Left lung (tissue), 4 donors: ENCODE measurements at regions not wholly inside any gene's neighbourhood (a gene's known extent, or its start where the extent isn't known, plus 50 kb on each side); places are given as distances from the start of the nearest gene placed in this dataset.

Experiments used
- ATAC-seq: fragments of 200-7000 bp; cut with Tn5 transposase; one replicate; pipeline ENCODE4 v1.9.1; 2020; ENCODE audit warnings: moderate library complexity
- DNase-seq, 4 donors: peaks; one replicate each; pipeline ENCODE4 v3.0.0-alpha.2; 2013 to 2020
- H3K27ac ChIP-seq, 2 donors: fragments of 200-600 bp; sonication (generic) in 1 of 2; one replicate each; pipeline versions ENCODE4 v1.5.0 to v1.8.0; 2020 to 2021
- H3K27me3 ChIP-seq, 2 donors: fragments of 200-600 bp; sonication (generic) in 1 of 2; one replicate each; pipeline versions ENCODE4 v1.5.0 to v1.8.0; 2020 to 2021
- H3K36me3 ChIP-seq, 2 donors: fragments of 200-600 bp; sonication (generic) in 1 of 2; one replicate each; pipeline versions ENCODE4 v1.5.0 to v1.8.0; 2020 to 2021
- H3K4me1 ChIP-seq, 2 donors: fragments of 200-600 bp; one replicate each; pipeline ENCODE4 v1.8.0; 2021
- H3K4me3 ChIP-seq, 2 donors: fragments of 200-600 bp; sonication (generic) in 1 of 2; one replicate each; pipeline versions ENCODE4 v1.5.0 to v1.8.0; 2020 to 2021; ENCODE audit warnings: mild to moderate bottlenecking in 1 of 2
- H3K9me3 ChIP-seq, 2 donors: fragments of 200-600 bp; sonication (generic) in 1 of 2; one replicate each; pipeline versions ENCODE4 v1.5.0 to v1.8.0; 2020 to 2021
- CTCF ChIP-seq, 2 donors: fragments of 200-600 bp; sonication (generic) in 1 of 2; IDR thresholded peaks; one replicate each; pipeline versions ENCODE4 v1.5.0 to v1.8.0; 2021; ENCODE audit warnings: antibody characterized with exemption in 2 of 2
- intact Hi-C, 2 donors: fragments of 100-400 bp; cut with DNase I; formaldehyde crosslinking; loops; one replicate each; pipeline versions ENCODE4 v1.11.2 to v1.14.2; 2022
- donor health status: DM: no; HTN: yes; CAD: no.
- donor health status: DM: no; HTN: no; CAD: no.

DNA sequence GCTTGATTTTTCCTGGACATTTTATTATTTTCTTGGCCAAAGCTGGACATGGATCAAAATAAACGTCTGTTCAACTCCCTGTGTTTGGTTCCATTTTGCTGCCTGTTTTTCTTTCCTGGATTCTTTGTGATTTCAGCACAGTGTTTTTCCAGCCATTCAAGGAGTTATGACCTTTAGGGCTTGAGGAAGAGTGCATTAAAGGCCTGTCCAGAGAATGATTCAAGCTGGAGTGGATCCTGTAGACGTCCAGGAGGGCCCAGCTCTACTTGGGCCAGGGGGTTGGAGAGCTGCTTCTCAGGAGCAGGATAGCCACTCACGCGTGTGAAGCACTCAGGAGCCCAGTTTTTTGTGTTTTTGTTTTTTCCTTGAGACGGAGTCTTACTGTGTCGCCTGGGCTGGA is 56.5 kb upstream of the IER3 start:
- no peaks in the 10 kb centered on the region for H3K27me3 ChIP-seq
- no peak for TF ChIP-seq CTCF (IDR thresholded peaks at IDR 0.05)
- H3K4me1 ChIP-seq = peaks cover 0 to 25% of the 10 kb centered on the region in 2 donors
- H3K27ac ChIP-seq = peak overlapping the region in 1 of 2 donors; percentile 48
- H3K9me3 ChIP-seq = no peaks in the 10 kb centered on the region
- DNase-seq = no peak
- no peak overlapping the region for H3K4me3 ChIP-seq
- no peaks in the 10 kb centered on the region for H3K36me3 ChIP-seq
- ATAC-seq = peak; percentile 57
- intact Hi-C loops = no loop called here

GRCh38 chr6:30799210-30799609 is 54.9 kb upstream of the IER3 start:
- Histone ChIP-seq H3K36me3 (no peaks in the 10 kb centered on the region), H3K9me3 (no peaks in the 10 kb centered on the region), H3K4me3 (no peak overlapping the region), H3K27ac (peak overlapping the region; percentile 5 to 31), H3K4me1 (peaks cover 0 to 32% of the 10 kb centered on the region in 2 donors), H3K27me3 (no peaks in the 10 kb centered on the region)
- no peak for TF ChIP-seq CTCF (IDR thresholded peaks at IDR 0.05)
- ATAC-seq (no peak), DNase-seq (no peak)
- intact Hi-C loops = no loop called here

DNA sequence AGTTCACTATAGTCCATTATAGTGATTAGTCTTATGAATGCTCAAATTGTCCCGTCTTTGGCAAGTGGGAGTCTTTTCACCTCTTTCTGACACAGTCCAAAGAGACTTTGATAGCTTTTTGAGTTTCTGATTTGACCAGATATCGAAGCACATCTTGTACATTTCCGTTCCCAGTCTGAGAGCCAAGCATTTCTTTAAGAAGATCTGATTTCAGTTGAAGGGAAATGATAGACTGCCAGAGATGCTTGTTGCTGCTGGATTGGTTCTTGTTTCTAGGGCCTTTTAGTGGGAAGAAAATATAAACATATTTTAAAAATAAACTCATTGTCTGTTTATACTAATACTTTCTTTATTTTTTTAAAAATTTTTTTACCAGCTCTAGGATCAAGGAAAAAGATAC is 54.1 kb upstream of the IER3 start:
- H3K27me3 ChIP-seq = no peaks in the 10 kb centered on the region
- intact Hi-C loops = no loop called here
- H3K4me1 ChIP-seq = peaks cover 5 to 40% of the 10 kb centered on the region in 2 donors
- DNase-seq (peak in 1 of 4 donors; percentile 67), ATAC-seq (no peak)
- peak overlapping the region in 1 of 2 donors; percentile 31 for H3K27ac ChIP-seq
- no peak for TF ChIP-seq CTCF (IDR thresholded peaks at IDR 0.05)
- H3K4me3 ChIP-seq = no peak overlapping the region
- no peaks in the 10 kb centered on the region for H3K36me3 ChIP-seq
- no peaks in the 10 kb centered on the region for H3K9me3 ChIP-seq

GRCh38 chr6:30795549-30796293 is 51.4 kb upstream of the IER3 start:
- ATAC-seq (no peak), DNase-seq (no peak)
- Histone ChIP-seq H3K4me3 (no peak overlapping the region), H3K27me3 (no peaks in the 10 kb centered on the region), H3K9me3 (no peaks in the 10 kb centered on the region), H3K4me1 (peaks cover 10 to 49% of the 10 kb centered on the region in 2 donors), H3K36me3 (no peaks in the 10 kb centered on the region), H3K27ac (peak overlapping the region in 1 of 2 donors; percentile 94)
- no peak for TF ChIP-seq CTCF (IDR thresholded peaks at IDR 0.05)
- intact Hi-C loops = no loop called here
